Epithelial cell of esophagus (primary cell): ENCODE measurements at regions not wholly inside any gene's neighbourhood (a gene's known extent, or its start where the extent isn't known, plus 50 kb on each side); places are given as distances from the start of the nearest gene placed in this dataset.

Experiments
- DNase-seq: peaks from one replicate; pipeline ENCODE4 v3.0.0; 2010; ENCODE audit warnings: low read depth
- H3K4me3 ChIP-seq: 2 replicates; pipeline ENCODE4 v1.5.1; 2011; ENCODE audit warnings: mild to moderate bottlenecking, low read length, control low read depth
- CTCF ChIP-seq: IDR thresholded peaks from 2 replicates; pipeline ENCODE4 v1.5.1; 2011; ENCODE audit warnings: low read depth, mild to moderate bottlenecking, low read length, control low read depth, inconsistent platforms; ENCODE audit not compliant: insufficient read depth; ENCODE audit errors: missing control alignments

- DNase-seq = no peak
- no peak for TF ChIP-seq CTCF
- no peak overlapping the region for H3K4me3 ChIP-seq
Observed at GRCh38 chr20:40774252-40774651, 85.2 kb upstream of the MAFB start.

GRCh38 chr20:40775561-40776146 is 86.6 kb upstream of the MAFB start:
- no peak for DNase-seq
- no peak overlapping the region for H3K4me3 ChIP-seq
- TF ChIP-seq CTCF = no peak

GRCh38 chr20:40776466-40777457 is 87.7 kb upstream of the MAFB start:
- H3K4me3 ChIP-seq = no peak overlapping the region
- no peak for DNase-seq
- no peak for TF ChIP-seq CTCF

GRCh38 chr20:40777653-40778052 is 88.6 kb upstream of the MAFB start:
- no peak for DNase-seq
- TF ChIP-seq CTCF = no peak

GRCh38 chr20:40778894-40779496 is 90.0 kb upstream of the MAFB start:
- DNase-seq = no peak
- H3K4me3 ChIP-seq = no peak overlapping the region
- no peak for TF ChIP-seq CTCF

More at GRCh38 chr20:40777653-40778052, 88.6 kb upstream of the MAFB start:
- no peak overlapping the region for H3K4me3 ChIP-seq

- no peak for TF ChIP-seq CTCF
- no peak overlapping the region for H3K4me3 ChIP-seq
- no peak for DNase-seq
Observed at GRCh38 chr20:40781327-40782042, 92.4 kb upstream of the MAFB start.
